HEK293T (cell line): ENCODE measurements at regions not wholly inside any gene's neighbourhood (a gene's known extent, or its start where the extent isn't known, plus 50 kb on each side); places are given as distances from the start of the nearest gene placed in this dataset.

Experiments used
- ARNT ChIP-seq: fragments of 450-650 bp; IDR thresholded peaks from 2 replicates; pipeline ENCODE4 v1.6.1; 2017; ENCODE audit warnings: mild to moderate bottlenecking
- BHLHE40 ChIP-seq: fragments of 450-650 bp; IDR thresholded peaks from 2 replicates; pipeline ENCODE4 v1.6.1; 2016; ENCODE audit warnings: mild to moderate bottlenecking, moderate library complexity, borderline replicate concordance
- FOXK2 ChIP-seq: fragments of 450-650 bp; IDR thresholded peaks from 2 replicates; pipeline ENCODE4 v1.6.1; 2016; ENCODE audit warnings: mild to moderate bottlenecking
- SP1 ChIP-seq: fragments of 450-650 bp; IDR thresholded peaks from 2 replicates; pipeline ENCODE4 v1.6.1; 2017
- SUZ12 ChIP-seq: fragments of 450-650 bp; IDR thresholded peaks from 2 replicates; pipeline ENCODE4 v1.6.1; 2016; ENCODE audit warnings: mild to moderate bottlenecking
- TARDBP ChIP-seq: fragments of 450-650 bp; IDR thresholded peaks from 2 replicates; pipeline ENCODE4 v1.6.1; 2016

- TF ChIP-seq SUZ12 (no peak), FOXK2 (no peak), SP1 (no peak), ARNT (no peak), BHLHE40 (no peak), TARDBP (no peak)
Measured at GRCh38 chr18:57915865-57916582, 112.9 kb upstream of the ATP8B1 start.
